ENCODE measurements at regions not wholly inside any gene's neighbourhood (a gene's known extent, or its start where the extent isn't known, plus 50 kb on each side); places are given as distances from the start of the nearest gene placed in this dataset.

- no peak for TF ChIP-seq CTCF (IDR thresholded peaks at IDR 0.05; ENCODE audit: insufficient read depth, low read length, poor library complexity, severe bottlenecking)
- Histone ChIP-seq H3K27me3 (ENCODE audit: control insufficient read depth, insufficient read depth, low read length) (no peaks in the 10 kb centered on the region), H3K4me3 (ENCODE audit: low read depth, low read length) (no peak overlapping the region), H3K36me3 (ENCODE audit: control insufficient read depth, insufficient read depth, low read length) (no peaks in the 10 kb centered on the region)
- DNase-seq (ENCODE audit: low read depth), result no peak
Observed at GRCh38 chr13:39875111-39875987, 219.9 kb downstream of the COG6 start.

- Histone ChIP-seq H3K36me3 (ENCODE audit: control insufficient read depth, insufficient read depth, low read length) (no peaks in the 10 kb centered on the region), H3K4me3 (ENCODE audit: low read depth, low read length) (no peak overlapping the region), H3K27me3 (ENCODE audit: control insufficient read depth, insufficient read depth, low read length) (no peaks in the 10 kb centered on the region)
- DNase-seq (ENCODE audit: low read depth), result peak; percentile 71
- no peak for TF ChIP-seq CTCF (IDR thresholded peaks at IDR 0.05; ENCODE audit: insufficient read depth, low read length, poor library complexity, severe bottlenecking)
Observed at GRCh38 chr13:39876258-39876657, 220.8 kb downstream of the COG6 start.

- H3K4me3 ChIP-seq (ENCODE audit: low read depth, low read length), result no peak overlapping the region
- no peaks in the 10 kb centered on the region for H3K27me3 ChIP-seq (ENCODE audit: control insufficient read depth, insufficient read depth, low read length)
- TF ChIP-seq CTCF (IDR thresholded peaks at IDR 0.05; ENCODE audit: insufficient read depth, low read length, poor library complexity, severe bottlenecking), result no peak
- no peaks in the 10 kb centered on the region for H3K36me3 ChIP-seq (ENCODE audit: control insufficient read depth, insufficient read depth, low read length)
- DNase-seq (ENCODE audit: low read depth), result no peak
Observed at GRCh38 chr13:39877134-39877533, 221.7 kb downstream of the COG6 start.

GRCh38 chr13:39879286-39880035 lies 224.0 kb downstream of the COG6 start:
- no peak for DNase-seq (ENCODE audit: low read depth)

GRCh38 chr13:39881383-39881782 lies 225.9 kb downstream of the COG6 start:
- H3K27me3 ChIP-seq (ENCODE audit: control insufficient read depth, insufficient read depth, low read length), result no peaks in the 10 kb centered on the region
- TF ChIP-seq CTCF (IDR thresholded peaks at IDR 0.05; ENCODE audit: insufficient read depth, low read length, poor library complexity, severe bottlenecking), result no peak
- no peaks in the 10 kb centered on the region for H3K36me3 ChIP-seq (ENCODE audit: control insufficient read depth, insufficient read depth, low read length)
- DNase-seq (ENCODE audit: low read depth), result no peak
- H3K4me3 ChIP-seq (ENCODE audit: low read depth, low read length), result no peak overlapping the region

More at GRCh38 chr13:39879286-39880035, 224.0 kb downstream of the COG6 start:
- Histone ChIP-seq H3K36me3 (ENCODE audit: control insufficient read depth, insufficient read depth, low read length) (no peaks in the 10 kb centered on the region), H3K4me3 (ENCODE audit: low read depth, low read length) (no peak overlapping the region), H3K27me3 (ENCODE audit: control insufficient read depth, insufficient read depth, low read length) (no peaks in the 10 kb centered on the region)
- no peak for TF ChIP-seq CTCF (IDR thresholded peaks at IDR 0.05; ENCODE audit: insufficient read depth, low read length, poor library complexity, severe bottlenecking)

Data from kidney epithelial cell (primary cell).